HG03378 (cell line): ENCODE measurements at regions not wholly inside any gene's neighbourhood (a gene's known extent, or its start where the extent isn't known, plus 50 kb on each side); places are given as distances from the start of the nearest gene placed in this dataset.
A peak's percentile ranks its signal among the peaks of the same experiment; 100 is the strongest.

Experiments used
- ATAC-seq: cut with Tn5 transposase; IDR thresholded peaks from one replicate; pipeline ENCODE4 v1.9.1; 2021; ENCODE audit warnings: mild to moderate bottlenecking, moderate library complexity; ENCODE audit not compliant: unreplicated experiment

- ATAC-seq: peak; percentile 95
Measured at GRCh38 chr7:35537067-35538023, 157.6 kb downstream of the HERPUD2 start.

- ATAC-seq: no peak
Measured at GRCh38 chr7:35536396-35536826, 158.5 kb downstream of the HERPUD2 start.

- ATAC-seq: no peak
Measured at GRCh38 chr7:35533902-35534301, 161.0 kb downstream of the HERPUD2 start.

- ATAC-seq: no peak
Measured at GRCh38 chr7:35530124-35531109, 164.5 kb downstream of the HERPUD2 start.

GRCh38 chr7:35529713-35530112, 165.2 kb downstream of the HERPUD2 start:
- ATAC-seq: no peak

- ATAC-seq: no peak
Measured at GRCh38 chr7:35528381-35528977, 166.5 kb downstream of the HERPUD2 start.

GRCh38 chr7:35526645-35527044, 168.3 kb downstream of the HERPUD2 start:
- no peak for ATAC-seq

- no peak for ATAC-seq
Measured at GRCh38 chr7:35524112-35524804, 170.7 kb downstream of the HERPUD2 start.

GRCh38 chr7:35523292-35523691, 171.6 kb downstream of the HERPUD2 start:
- no peak for ATAC-seq

- no peak for ATAC-seq
Measured at GRCh38 chr7:35522697-35523096, 172.2 kb downstream of the HERPUD2 start.

- no peak for ATAC-seq
Measured at GRCh38 chr7:35521941-35522340, 173.0 kb downstream of the HERPUD2 start.

- no peak for ATAC-seq
Measured at GRCh38 chr7:35520810-35521625, 173.9 kb downstream of the HERPUD2 start.

- ATAC-seq: peak; percentile 84
Measured at GRCh38 chr7:35519971-35520809, 174.7 kb downstream of the HERPUD2 start.

- ATAC-seq: no peak
Measured at GRCh38 chr7:35518767-35519166, 176.2 kb downstream of the HERPUD2 start.

- no peak for ATAC-seq
Measured at GRCh38 chr7:35516498-35516897, 178.4 kb downstream of the HERPUD2 start.

- ATAC-seq: no peak
Measured at GRCh38 chr7:35513828-35514227, 181.1 kb downstream of the HERPUD2 start.

GRCh38 chr7:35513195-35513594, 181.7 kb downstream of the HERPUD2 start:
- no peak for ATAC-seq

GRCh38 chr7:35512716-35513115, 182.2 kb downstream of the HERPUD2 start:
- ATAC-seq: no peak
